Breast epithelium (tissue), 4 donors: ENCODE measurements at regions not wholly inside any gene's neighbourhood (a gene's known extent, or its start where the extent isn't known, plus 50 kb on each side); places are given as distances from the start of the nearest gene placed in this dataset.

ENCODE experiments used
- DNase-seq, 2 donors: peaks; one replicate each; pipeline ENCODE4 v3.0.0-alpha.2; 2019; ENCODE audit warnings: low spot score in 2 of 2
- H3K27ac ChIP-seq, 2 donors: fragments of 200-600 bp; sonication (generic) in 1 of 2; one replicate each; pipeline ENCODE4 v1.5.1; 2016 to 2019; ENCODE audit warnings: mild to moderate bottlenecking in 1 of 2
- H3K27me3 ChIP-seq, 2 donors: fragments of 200-600 bp; sonication (generic) in 1 of 2; one replicate each; pipeline versions ENCODE4 v1.5.1 to v1.6.0; 2017 to 2019; ENCODE audit warnings: control low read depth in 1 of 2, mild to moderate bottlenecking in 1 of 2
- H3K36me3 ChIP-seq: fragments of 200-600 bp; one replicate; pipeline ENCODE4 v1.5.1; 2019
- H3K4me1 ChIP-seq, 2 donors: fragments of 200-600 bp; sonication (generic); one replicate each; pipeline ENCODE4 v1.5.1; 2016 to 2019; ENCODE audit warnings: control low read depth in 1 of 2
- H3K4me3 ChIP-seq, 3 donors: fragments of 200-600 bp; sonication (generic); 1 replicate in 2 of 3; 2 replicates in 1 of 3; pipeline ENCODE4 v1.5.1; 2016 to 2019; ENCODE audit warnings: mild to moderate bottlenecking in 3 of 3, moderate library complexity in 2 of 3
- H3K9me3 ChIP-seq, 2 donors: fragments of 200-600 bp; sonication (generic) in 1 of 2; one replicate each; pipeline ENCODE4 v1.5.1; 2016 to 2019; ENCODE audit warnings: control low read depth in 1 of 2
- POLR2A ChIP-seq: fragments of 450-650 bp; IDR thresholded peaks from one replicate; pipeline ENCODE4 v1.6.1; 2016; ENCODE audit warnings: antibody characterized with exemption, mild to moderate bottlenecking, moderate library complexity
- POLR2AphosphoS5 ChIP-seq, 3 donors: sonication (generic); formaldehyde crosslinking; IDR thresholded peaks; one replicate each; pipeline ENCODE4 v1.6.1; 2017; ENCODE audit warnings: antibody characterized with exemption in 3 of 3
- intact Hi-C: fragments of 100-400 bp; cut with DNase I; formaldehyde crosslinking; loops from one replicate; pipeline ENCODE4 v1.15.1; 2023; ENCODE audit warnings: low total_unique reads
- TF ChIP-seq, protein P1 (sequence below), 3 donors: fragments of 450-650 bp; IDR thresholded peaks; one replicate each; pipeline ENCODE4 v1.5.1; 2016 to 2017; ENCODE audit warnings: antibody characterized with exemption in 3 of 3, mild to moderate bottlenecking in 3 of 3, moderate library complexity in 3 of 3

DNA sequence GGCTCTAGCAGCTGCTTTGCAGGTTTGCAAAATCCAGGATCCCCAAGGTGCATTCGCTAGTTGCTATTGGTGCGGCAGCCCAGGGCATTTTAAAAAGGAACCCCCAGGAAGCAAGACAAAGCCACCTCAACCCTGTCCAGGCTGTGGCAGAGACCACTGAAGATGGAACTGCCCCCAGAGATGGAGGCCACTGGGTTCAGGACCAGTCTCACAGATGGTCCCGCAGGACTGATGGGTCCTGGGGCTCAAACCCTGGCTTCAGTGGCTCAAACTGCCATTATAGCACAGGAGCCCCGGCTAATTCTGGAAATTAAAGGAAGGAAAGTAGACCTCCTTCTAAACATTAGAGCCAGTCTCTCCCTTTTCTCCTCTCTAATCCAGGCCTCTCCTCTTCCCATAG lies 79.8 kb upstream of the TSPAN11 start:
- no peaks in the 10 kb centered on the region for H3K36me3 ChIP-seq
- no peak overlapping the region for H3K27ac ChIP-seq
- no peak for DNase-seq
- TF ChIP-seq POLR2AphosphoS5 (IDR thresholded peaks at IDR 0.05) (no peak), POLR2A (no peak)
- TF ChIP-seq, protein P1, sequence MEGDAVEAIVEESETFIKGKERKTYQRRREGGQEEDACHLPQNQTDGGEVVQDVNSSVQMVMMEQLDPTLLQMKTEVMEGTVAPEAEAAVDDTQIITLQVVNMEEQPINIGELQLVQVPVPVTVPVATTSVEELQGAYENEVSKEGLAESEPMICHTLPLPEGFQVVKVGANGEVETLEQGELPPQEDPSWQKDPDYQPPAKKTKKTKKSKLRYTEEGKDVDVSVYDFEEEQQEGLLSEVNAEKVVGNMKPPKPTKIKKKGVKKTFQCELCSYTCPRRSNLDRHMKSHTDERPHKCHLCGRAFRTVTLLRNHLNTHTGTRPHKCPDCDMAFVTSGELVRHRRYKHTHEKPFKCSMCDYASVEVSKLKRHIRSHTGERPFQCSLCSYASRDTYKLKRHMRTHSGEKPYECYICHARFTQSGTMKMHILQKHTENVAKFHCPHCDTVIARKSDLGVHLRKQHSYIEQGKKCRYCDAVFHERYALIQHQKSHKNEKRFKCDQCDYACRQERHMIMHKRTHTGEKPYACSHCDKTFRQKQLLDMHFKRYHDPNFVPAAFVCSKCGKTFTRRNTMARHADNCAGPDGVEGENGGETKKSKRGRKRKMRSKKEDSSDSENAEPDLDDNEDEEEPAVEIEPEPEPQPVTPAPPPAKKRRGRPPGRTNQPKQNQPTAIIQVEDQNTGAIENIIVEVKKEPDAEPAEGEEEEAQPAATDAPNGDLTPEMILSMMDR (IDR thresholded peaks at IDR 0.05) = no peak
- no peak overlapping the region for H3K4me3 ChIP-seq
- H3K9me3 ChIP-seq = no peaks in the 10 kb centered on the region
- no peaks in the 10 kb centered on the region for H3K4me1 ChIP-seq
- H3K27me3 ChIP-seq = no peaks in the 10 kb centered on the region
- intact Hi-C loops = loop anchor here (5.0 kb wide), 1 partner anchor 276 kb away; no protein-coding TSS in a partner anchor

DNA sequence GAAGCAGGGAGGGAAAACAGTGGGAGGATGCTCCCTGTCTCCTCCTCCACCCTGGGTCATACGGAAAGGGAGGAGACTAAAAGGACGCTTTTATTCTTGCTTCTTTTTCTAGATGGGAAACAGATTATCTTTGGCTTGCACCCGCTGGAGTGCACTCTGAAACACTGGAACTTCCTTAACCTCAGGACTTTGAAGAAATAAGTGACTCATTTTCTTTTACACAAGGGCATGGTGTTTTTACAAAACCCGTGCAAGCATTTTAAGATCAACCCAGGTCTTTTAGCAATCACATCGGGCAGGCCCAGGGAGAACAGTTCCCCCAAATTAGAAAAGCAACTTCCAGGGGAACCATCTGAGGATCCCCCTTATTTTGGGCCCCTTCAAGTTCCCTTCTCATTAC lies 80.9 kb upstream of the TSPAN11 start:
- Histone ChIP-seq H3K36me3 (no peaks in the 10 kb centered on the region), H3K4me1 (no peaks in the 10 kb centered on the region), H3K27me3 (no peaks in the 10 kb centered on the region), H3K27ac (no peak overlapping the region), H3K9me3 (no peaks in the 10 kb centered on the region), H3K4me3 (no peak overlapping the region)
- DNase-seq = no peak
- TF ChIP-seq POLR2AphosphoS5 (IDR thresholded peaks at IDR 0.05) (no peak), POLR2A (no peak)
- TF ChIP-seq, protein P1 (IDR thresholded peaks at IDR 0.05) = no peak
- intact Hi-C loops = loop anchor here (5.0 kb wide), 1 partner anchor 277 kb away; no protein-coding TSS in a partner anchor

DNA sequence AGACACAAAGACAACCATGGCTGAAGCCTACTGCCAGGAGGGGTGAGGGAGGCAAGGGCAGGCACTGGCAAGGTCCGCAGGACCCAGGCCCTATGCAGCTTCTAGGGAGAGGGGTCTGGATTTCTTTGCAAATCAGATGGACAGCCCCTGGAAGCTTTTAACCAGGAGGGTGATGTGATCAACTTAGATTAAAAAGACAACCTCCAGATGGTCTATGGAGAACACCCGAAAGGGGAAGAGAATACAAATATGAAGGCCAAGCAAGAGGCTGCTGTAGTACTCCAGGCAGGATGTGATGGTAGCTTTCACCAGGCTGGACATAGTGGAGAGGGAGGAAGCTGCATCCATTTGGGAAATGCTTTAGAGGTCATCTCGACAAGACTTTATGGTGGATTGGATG lies 83.3 kb upstream of the TSPAN11 start:
- no peak for TF ChIP-seq POLR2A
- no peak for TF ChIP-seq POLR2AphosphoS5 (IDR thresholded peaks at IDR 0.05)
- TF ChIP-seq, protein P1 (IDR thresholded peaks at IDR 0.05) = no peak
- Histone ChIP-seq H3K27me3 (peaks cover 0 to 7% of the 10 kb centered on the region in 2 donors), H3K4me3 (no peak overlapping the region), H3K9me3 (no peaks in the 10 kb centered on the region), H3K4me1 (no peaks in the 10 kb centered on the region), H3K36me3 (no peaks in the 10 kb centered on the region), H3K27ac (no peak overlapping the region)
- DNase-seq = no peak
- intact Hi-C loops = no loop called here

DNA sequence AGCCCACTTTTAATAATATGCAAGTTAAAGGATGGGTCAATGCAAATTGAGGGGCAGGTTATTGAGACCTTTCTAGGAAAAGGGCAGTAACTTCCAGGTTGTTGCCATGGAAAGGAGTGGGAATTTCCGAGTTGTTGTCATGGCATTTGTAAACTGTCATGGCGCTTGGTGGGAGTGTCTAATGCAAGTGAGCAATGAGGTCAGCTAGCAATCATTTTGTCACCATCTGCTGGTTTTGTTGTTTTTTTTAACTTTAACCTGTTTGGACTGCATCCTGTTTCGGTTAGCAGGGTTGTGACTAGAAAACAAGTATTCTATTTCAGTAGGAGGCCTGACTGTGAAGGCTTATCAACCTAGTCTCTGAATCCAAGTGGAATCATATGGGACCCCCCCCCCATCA lies 85.8 kb upstream of the TSPAN11 start:
- no peaks in the 10 kb centered on the region for H3K36me3 ChIP-seq
- no peak for TF ChIP-seq POLR2AphosphoS5 (IDR thresholded peaks at IDR 0.05)
- TF ChIP-seq, protein P1 (IDR thresholded peaks at IDR 0.05) = no peak
- TF ChIP-seq POLR2A = no peak
- no peaks in the 10 kb centered on the region for H3K4me1 ChIP-seq
- peaks cover 0 to 16% of the 10 kb centered on the region in 2 donors for H3K27me3 ChIP-seq
- H3K4me3 ChIP-seq = no peak overlapping the region
- intact Hi-C loops = no loop called here
- no peak overlapping the region for H3K27ac ChIP-seq
- DNase-seq = no peak
- H3K9me3 ChIP-seq = no peaks in the 10 kb centered on the region

DNA sequence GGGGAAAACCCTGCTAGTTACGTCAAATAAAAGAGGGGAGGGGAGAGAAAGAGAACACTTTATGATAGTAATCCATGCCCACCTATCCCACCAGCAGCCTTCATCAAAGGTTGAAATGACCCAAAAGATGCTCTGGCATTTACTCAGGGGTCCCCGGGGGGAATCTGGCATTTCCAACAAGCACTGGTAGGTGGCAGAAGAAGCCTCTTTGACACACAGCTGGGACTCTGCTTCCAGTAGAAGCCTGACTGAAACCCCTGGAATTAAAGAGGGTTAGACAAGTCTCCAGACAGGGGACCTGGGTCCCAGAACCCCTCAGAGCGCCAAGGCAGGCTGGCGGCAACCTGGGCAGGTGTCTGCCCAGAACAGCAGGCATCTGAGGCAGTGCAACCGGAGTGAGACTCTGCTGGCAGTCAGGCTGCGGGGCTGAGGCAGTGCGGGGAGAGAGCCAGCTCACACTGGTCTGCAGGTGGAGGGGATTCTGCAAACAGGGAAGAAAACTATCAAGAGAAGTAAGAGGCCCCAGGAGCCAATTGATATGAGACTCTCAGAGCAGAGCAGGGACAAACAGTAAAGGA lies 85.0 kb upstream of the CAPRIN2 start:
- intact Hi-C loops = no loop called here
- H3K27ac ChIP-seq = no peak overlapping the region
- H3K9me3 ChIP-seq = no peaks in the 10 kb centered on the region
- no peak for TF ChIP-seq POLR2AphosphoS5 (IDR thresholded peaks at IDR 0.05)
- TF ChIP-seq, protein P1 (IDR thresholded peaks at IDR 0.05) = no peak
- DNase-seq = no peak
- no peak overlapping the region for H3K4me3 ChIP-seq
- H3K36me3 ChIP-seq = no peaks in the 10 kb centered on the region
- H3K4me1 ChIP-seq = no peaks in the 10 kb centered on the region
- H3K27me3 ChIP-seq = peaks cover 0 to 16% of the 10 kb centered on the region in 2 donors
